Testis (tissue), 2 donors: ENCODE measurements at regions not wholly inside any gene's neighbourhood (a gene's known extent, or its start where the extent isn't known, plus 50 kb on each side); places are given as distances from the start of the nearest gene placed in this dataset.

Experiments used
- DNase-seq: peaks from one replicate; pipeline ENCODE4 v3.0.0-alpha.2; 2019
- H3K27ac ChIP-seq, 2 donors: fragments of 200-600 bp; sonication (generic); one replicate each; pipeline ENCODE4 v1.5.1; 2019
- H3K27me3 ChIP-seq: fragments of 200-600 bp; sonication (generic); one replicate; pipeline ENCODE4 v1.5.1; 2019
- H3K36me3 ChIP-seq: fragments of 200-600 bp; sonication (generic); one replicate; pipeline ENCODE4 v1.5.1; 2017; ENCODE audit warnings: low read depth; ENCODE audit errors: missing control alignments
- H3K4me1 ChIP-seq: fragments of 200-600 bp; sonication (generic); one replicate; pipeline ENCODE4 v1.5.1; 2019
- H3K4me3 ChIP-seq, 2 donors: fragments of 200-600 bp; sonication (generic); one replicate each; pipeline ENCODE4 v1.5.1; 2017 to 2019
- H3K9me3 ChIP-seq: fragments of 200-600 bp; sonication (generic); one replicate; pipeline ENCODE4 v1.5.1; 2017
- CTCF ChIP-seq, 3 experiments: fragments of 450-650 bp in 2 of 3; fragments of 200-600 bp in 1 of 3; sonication (generic) in 1 of 3; IDR thresholded peaks; one replicate each; pipeline ENCODE4 v1.5.1; 2016 to 2019; ENCODE audit warnings: antibody characterized with exemption in 3 of 3, mild to moderate bottlenecking in 2 of 3, moderate library complexity in 1 of 3
- POLR2A ChIP-seq: fragments of 450-650 bp; IDR thresholded peaks from one replicate; pipeline ENCODE4 v1.6.1; 2017; ENCODE audit warnings: antibody characterized with exemption, mild to moderate bottlenecking, moderate library complexity
- WGBS, 2 donors: methylation state at CpG; one replicate each; pipeline ENCODE4 v1.1.5; 2018; 5-methylcytosine and 5-hydroxymethylcytosine counted together
- intact Hi-C: fragments of 100-400 bp; cut with DNase I; formaldehyde crosslinking; loops from one replicate; pipeline ENCODE4 v1.15.1; 2023; ENCODE audit warnings: low total_unique reads

GRCh38 chr2:79219383-79219988 is 59.9 kb upstream of the REG3A start:
- peak; percentile 73 for DNase-seq
- TF ChIP-seq CTCF (IDR thresholded peaks at IDR 0.05), result peak; percentile 49 to 84 (median 76)
- TF ChIP-seq POLR2A, result no peak
- no peak overlapping the region for H3K4me3 ChIP-seq
- 34% methylated on average over 9 of the region's 9 CpGs for WGBS, 2 donors
- H3K4me1 ChIP-seq, result no peaks in the 10 kb centered on the region
- intact Hi-C loops, result no loop called here
- H3K27ac ChIP-seq, result no peak overlapping the region
- H3K9me3 ChIP-seq, result no peaks in the 10 kb centered on the region
- H3K36me3 ChIP-seq, result no peaks in the 10 kb centered on the region
- no peaks in the 10 kb centered on the region for H3K27me3 ChIP-seq

GRCh38 chr2:79210274-79210917 is 50.8 kb upstream of the REG3A start:
- 87 to 96% methylated on average over 2 of the region's 2 CpGs for WGBS, 2 donors
- Histone ChIP-seq H3K27ac (no peak overlapping the region), H3K4me3 (no peak overlapping the region), H3K36me3 (no peaks in the 10 kb centered on the region), H3K9me3 (no peaks in the 10 kb centered on the region), H3K27me3 (no peaks in the 10 kb centered on the region), H3K4me1 (no peaks in the 10 kb centered on the region)
- TF ChIP-seq POLR2A (no peak), CTCF (IDR thresholded peaks at IDR 0.05) (no peak)
- intact Hi-C loops, result no loop called here
- no peak for DNase-seq
